ENCODE measurements at regions not wholly inside any gene's neighbourhood (a gene's known extent, or its start where the extent isn't known, plus 50 kb on each side); places are given as distances from the start of the nearest gene placed in this dataset.

GRCh38 chr6:137415127-137415833, 78.9 kb downstream of the OLIG3 start:
- peaks cover 4 to 18% (median 14%) of the 10 kb centered on the region in 4 experiments; a peak in 6 of 7 replicates for H3K4me1 ChIP-seq (replicated peaks in 1 of 4; ENCODE audit: control insufficient read depth in 3 of 4, insufficient read depth in 4 of 4, low read length in 3 of 4)
- H4K91ac ChIP-seq (replicated peaks; ENCODE audit: insufficient read length, low read length): no peak overlapping the region
- H3K9me3 ChIP-seq (ENCODE audit: insufficient read depth in 2 of 2, low read depth in 1 of 2, low read length in 1 of 2): no peaks in the 10 kb centered on the region
- H3K4me3 ChIP-seq (ENCODE audit: extremely low read depth in 1 of 4, insufficient read depth in 2 of 4, low read depth in 3 of 4, low read length in 4 of 4): peak overlapping the region; percentile 16 to 54 (median 24); a peak in 7 of 8 replicates
- H2BK12ac ChIP-seq (ENCODE audit: low read depth, low read length): peak overlapping the region; percentile 89
- peak overlapping the region in 1 of 4 experiments; percentile 23; a peak in 1 of 7 replicates for H3K9ac ChIP-seq (replicated peaks in 1 of 4; ENCODE audit: extremely low read depth in 1 of 4, low read depth in 3 of 4, low read length in 3 of 4)
- CTCF ChIA-PET (ENCODE audit: partially characterized antibody): interaction anchor here (0.6 to 3.1 kb wide), 12 partner anchors 9 to 206 kb away, joined by 3 to 17 read pairs (median 3); no protein-coding TSS in a partner anchor
- WGBS, 2 experiments (ENCODE audit: extremely low coverage in 1 of 2, insufficient coverage in 1 of 2, insufficient read length in 1 of 2, insufficient replicate concordance in 2 of 2, low coverage in 1 of 2, low lambda C conversion rate in 2 of 2, missing lambda C conversion rate in 1 of 2): 15% methylated on average over 25 of the region's 25 CpGs; no CpG with 5 or more reads in 1 of the 2 experiments
- H3K18ac ChIP-seq (ENCODE audit: extremely low read depth, low read length): peak overlapping the region; percentile 72
- H2AK5ac ChIP-seq (ENCODE audit: low read depth, low read length): no peak overlapping the region
- H4K20me1 ChIP-seq (replicated peaks in 1 of 2; ENCODE audit: control insufficient read depth in 1 of 2, insufficient read depth in 2 of 2, low read length in 2 of 2): no peaks in the 10 kb centered on the region
- H3K23ac ChIP-seq (ENCODE audit: insufficient read length): no peak overlapping the region
- no peak overlapping the region for H3K27ac ChIP-seq (ENCODE audit: low read depth, low read length)
- H3K36me3 ChIP-seq (ENCODE audit: control insufficient read depth in 2 of 4, insufficient read depth in 4 of 4, low read length in 3 of 4): no peaks in the 10 kb centered on the region
- H2BK20ac ChIP-seq (ENCODE audit: low read length): no peak overlapping the region
- H3K14ac ChIP-seq (ENCODE audit: insufficient read length): no peak overlapping the region
- no peak overlapping the region for H2BK120ac ChIP-seq (replicated peaks; ENCODE audit: low read depth, low read length)
- peaks cover 0 to 2% (median 0%) of the 10 kb centered on the region in 4 experiments; a peak in 1 of 7 replicates for H3K27me3 ChIP-seq (replicated peaks in 1 of 4; ENCODE audit: control insufficient read depth in 3 of 4, extremely low read depth in 1 of 4, insufficient read depth in 3 of 4, low read length in 3 of 4)
- peak; percentile 86 for FAIRE-seq
- peak overlapping the region; percentile 77 to 80 for H3K4me2 ChIP-seq (ENCODE audit: insufficient read depth in 1 of 2, low read depth in 2 of 2, low read length in 2 of 2)
- H2AFZ ChIP-seq (ENCODE audit: low read length): peak overlapping the region; percentile 98
- no peak overlapping the region for H2BK15ac ChIP-seq (ENCODE audit: low read length)
- H3K79me2 ChIP-seq (ENCODE audit: control insufficient read depth in 1 of 2, insufficient read depth in 2 of 2, low read length in 2 of 2): no peaks in the 10 kb centered on the region
- peak overlapping the region; percentile 8; the same call in 1 of the 2 replicates for H2BK5ac ChIP-seq (ENCODE audit: low read depth, low read length)
- no peak overlapping the region for H3K56ac ChIP-seq (replicated peaks; ENCODE audit: insufficient read length, low read depth, low read length)
- H4K5ac ChIP-seq (ENCODE audit: insufficient read length, low read depth, low read length): no peak overlapping the region
- H3K79me1 ChIP-seq (ENCODE audit: low read depth, low read length): no peaks in the 10 kb centered on the region
- H3K4ac ChIP-seq (replicated peaks; ENCODE audit: insufficient read length, low read depth, low read length): no peak overlapping the region
- POLR2A ChIA-PET (ENCODE audit: partially characterized antibody): no interaction called here
- DNase-seq (ENCODE audit: low read depth in 1 of 2, low spot score in 2 of 2): peak in 1 of 2 experiments; percentile 60
- 0 out of 2 replicates have a peak, but pooled peaks cover 7% of the 10 kb centered on the region for H3K23me2 ChIP-seq (ENCODE audit: low read depth, low read length)
- H4K8ac ChIP-seq (ENCODE audit: extremely low read depth, insufficient read depth, low read length): no peak overlapping the region
- TF ChIP-seq ASH2L (IDR thresholded peaks at IDR 0.05; ENCODE audit: low read length) (peak; percentile 96), KDM4A (IDR thresholded peaks at IDR 0.05; ENCODE audit: low read depth, low read length, severe bottlenecking) (no peak), CHD2 (IDR thresholded peaks at IDR 0.05; ENCODE audit: low read length) (no peak), RXRA (IDR thresholded peaks at IDR 0.05; ENCODE audit: insufficient read depth, low read depth, low read length) (no peak), SP2 (IDR thresholded peaks at IDR 0.05; ENCODE audit: low read length) (no peak), TBP (IDR thresholded peaks at IDR 0.05; ENCODE audit: low read depth, low read length) (no peak; the same call in 1 of the 2 replicates), ATF2 (IDR thresholded peaks at IDR 0.05; ENCODE audit: low read length) (peak; percentile 33; the same call in 1 of the 2 replicates), POLR2AphosphoS5 (IDR thresholded peaks at IDR 0.05; ENCODE audit: low read depth, low read length) (no peak), KDM5A (IDR thresholded peaks at IDR 0.05; ENCODE audit: low read length) (no peak), RAD21 (IDR thresholded peaks at IDR 0.05 in 1 of 2, conservative IDR thresholded peaks at IDR 0.05 in 1 of 2; ENCODE audit: low read depth in 2 of 2, low read length in 2 of 2) (peak; percentile 60 to 74), MAFK (IDR thresholded peaks at IDR 0.05; ENCODE audit: low read depth, low read length) (no peak)

Measured in H1 (cell line).